ENCODE measurements at regions not wholly inside any gene's neighbourhood (a gene's known extent, or its start where the extent isn't known, plus 50 kb on each side); places are given as distances from the start of the nearest gene placed in this dataset.

GRCh38 chr16:22969567-22969966, 155.6 kb downstream of the HS3ST2 start:
- TF ChIP-seq CTCF (IDR thresholded peaks at IDR 0.05): no peak
- no peak for TF ChIP-seq POLR2A (IDR thresholded peaks at IDR 0.05)
- no peak for TF ChIP-seq POLR2AphosphoS5 (IDR thresholded peaks at IDR 0.05)
